OCI-LY7 (cell line): ENCODE measurements at regions not wholly inside any gene's neighbourhood (a gene's known extent, or its start where the extent isn't known, plus 50 kb on each side); places are given as distances from the start of the nearest gene placed in this dataset.

ENCODE experiments used
- CTCF ChIP-seq: fragments of 200-600 bp; sonication (generic); conservative IDR thresholded peaks from 2 replicates; pipeline ENCODE4 v1.5.1; 2014; ENCODE audit warnings: mild to moderate bottlenecking, antibody characterized with exemption, low read length, moderate library complexity, mixed read lengths
- EZH2phosphoT487 ChIP-seq: fragments of 200-600 bp; sonication (generic); IDR thresholded peaks from 2 replicates; pipeline ENCODE4 v1.6.1; 2018; ENCODE audit warnings: low read depth, borderline replicate concordance, mild to moderate bottlenecking, mixed run types, antibody characterized with exemption, low read length, moderate library complexity, mixed read lengths

GRCh38 chr11:29326757-29327156, 690.1 kb downstream of the KCNA4 start:
- TF ChIP-seq CTCF (no peak), EZH2phosphoT487 (no peak)
